22Rv1 (cell line): ENCODE measurements at regions not wholly inside any gene's neighbourhood (a gene's known extent, or its start where the extent isn't known, plus 50 kb on each side); places are given as distances from the start of the nearest gene placed in this dataset.

ENCODE experiments used
- ZFX ChIP-seq: fragments of 450-650 bp; IDR thresholded peaks from 2 replicates; pipeline ENCODE4 v1.6.1; 2017; ENCODE audit warnings: antibody characterized with exemption, borderline replicate concordance
- TF ChIP-seq, protein P1 (sequence below): fragments of 450-650 bp; IDR thresholded peaks from 2 replicates; pipeline ENCODE4 v1.5.1; 2017; ENCODE audit warnings: mild to moderate bottlenecking

- TF ChIP-seq, protein P1, sequence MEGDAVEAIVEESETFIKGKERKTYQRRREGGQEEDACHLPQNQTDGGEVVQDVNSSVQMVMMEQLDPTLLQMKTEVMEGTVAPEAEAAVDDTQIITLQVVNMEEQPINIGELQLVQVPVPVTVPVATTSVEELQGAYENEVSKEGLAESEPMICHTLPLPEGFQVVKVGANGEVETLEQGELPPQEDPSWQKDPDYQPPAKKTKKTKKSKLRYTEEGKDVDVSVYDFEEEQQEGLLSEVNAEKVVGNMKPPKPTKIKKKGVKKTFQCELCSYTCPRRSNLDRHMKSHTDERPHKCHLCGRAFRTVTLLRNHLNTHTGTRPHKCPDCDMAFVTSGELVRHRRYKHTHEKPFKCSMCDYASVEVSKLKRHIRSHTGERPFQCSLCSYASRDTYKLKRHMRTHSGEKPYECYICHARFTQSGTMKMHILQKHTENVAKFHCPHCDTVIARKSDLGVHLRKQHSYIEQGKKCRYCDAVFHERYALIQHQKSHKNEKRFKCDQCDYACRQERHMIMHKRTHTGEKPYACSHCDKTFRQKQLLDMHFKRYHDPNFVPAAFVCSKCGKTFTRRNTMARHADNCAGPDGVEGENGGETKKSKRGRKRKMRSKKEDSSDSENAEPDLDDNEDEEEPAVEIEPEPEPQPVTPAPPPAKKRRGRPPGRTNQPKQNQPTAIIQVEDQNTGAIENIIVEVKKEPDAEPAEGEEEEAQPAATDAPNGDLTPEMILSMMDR: no peak
- no peak for TF ChIP-seq ZFX
Observed at GRCh38 chrX:25701876-25702275, 436.3 kb upstream of the MAGEB18 start.
